Right ventricle myocardium inferior (tissue), 1 donor: ENCODE measurements at regions not wholly inside any gene's neighbourhood (a gene's known extent, or its start where the extent isn't known, plus 50 kb on each side); places are given as distances from the start of the nearest gene placed in this dataset.
"Not testable (repeated sequence)": the region's sequence is repeated elsewhere in the genome, so short reads cannot be mapped to it uniquely, and the experiment has no call there.

Source experiments
- ATAC-seq: fragments of 200-7000 bp; cut with Tn5 transposase; one replicate; pipeline ENCODE4 v1.9.1; 2020; ENCODE audit warnings: mild to moderate bottlenecking, moderate library complexity
- DNase-seq: peaks from one replicate; pipeline ENCODE4 v3.0.0; 2021; ENCODE audit errors: missing footprints
- intact Hi-C: fragments of 100-400 bp; cut with DNase I; formaldehyde crosslinking; loops from one replicate; pipeline ENCODE4 v1.11.0; 2022
- donor health status: DM: no; HTN: yes; CAD: no; lungs with severe emphysema.

- no peak for DNase-seq
- intact Hi-C loops: no loop called here
Measured at GRCh38 chr11:12585861-12586260, 88.4 kb upstream of the TEAD1 start.

GRCh38 chr11:12587333-12587991 is 86.8 kb upstream of the TEAD1 start:
- no peak for ATAC-seq
- intact Hi-C loops: no loop called here
- DNase-seq: no peak

More at GRCh38 chr11:12585861-12586260, 88.4 kb upstream of the TEAD1 start:
- peak; percentile 83 for ATAC-seq

- peak; percentile 54 for ATAC-seq
- intact Hi-C loops: no loop called here
Measured at GRCh38 chr11:12591706-12592105, 82.5 kb upstream of the TEAD1 start.

GRCh38 chr11:12592283-12592682 is 81.9 kb upstream of the TEAD1 start:
- ATAC-seq (no peak), DNase-seq (no peak)
- intact Hi-C loops: no loop called here

More at GRCh38 chr11:12591706-12592105, 82.5 kb upstream of the TEAD1 start:
- no peak for DNase-seq

- not testable (repeated sequence) for DNase-seq, ATAC-seq
- intact Hi-C loops: loop anchor here (5.0 kb wide), 1 partner anchor 98 kb away; no protein-coding TSS in a partner anchor
Measured at GRCh38 chr11:12595089-12595847, 79.0 kb upstream of the TEAD1 start.

- ATAC-seq: no peak
- intact Hi-C loops: loop anchor here (2.0 to 5.0 kb wide), 2 partner anchors 101 to 296 kb away; no protein-coding TSS in a partner anchor
- DNase-seq: no peak
Measured at GRCh38 chr11:12598330-12599256, 75.6 kb upstream of the TEAD1 start.

GRCh38 chr11:12599408-12600143 is 74.6 kb upstream of the TEAD1 start:
- intact Hi-C loops: loop anchor here (2.0 to 5.0 kb wide), 2 partner anchors 102 to 295 kb away; no protein-coding TSS in a partner anchor
- ATAC-seq: peak; percentile 46
- DNase-seq: peak; percentile 81

- intact Hi-C loops: no loop called here
- ATAC-seq: no peak
- DNase-seq: no peak
Measured at GRCh38 chr11:12600829-12601228, 73.4 kb upstream of the TEAD1 start.

GRCh38 chr11:12602421-12602820 is 71.8 kb upstream of the TEAD1 start:
- no peak for DNase-seq
- no peak for ATAC-seq
- intact Hi-C loops: no loop called here

GRCh38 chr11:12603143-12604088 is 70.8 kb upstream of the TEAD1 start:
- intact Hi-C loops: no loop called here
- DNase-seq: no peak
- ATAC-seq: no peak

- ATAC-seq (no peak), DNase-seq (no peak)
- intact Hi-C loops: no loop called here
Measured at GRCh38 chr11:12604557-12605153, 69.6 kb upstream of the TEAD1 start.

- ATAC-seq (no peak), DNase-seq (no peak)
- intact Hi-C loops: no loop called here
Measured at GRCh38 chr11:12606597-12606996, 67.6 kb upstream of the TEAD1 start.

- DNase-seq, ATAC-seq, intact Hi-C loops: not testable (repeated sequence)
Measured at GRCh38 chr11:12608678-12609077, 65.5 kb upstream of the TEAD1 start.

GRCh38 chr11:12611352-12611751 is 62.9 kb upstream of the TEAD1 start:
- DNase-seq (no peak), ATAC-seq (no peak)

GRCh38 chr11:12617632-12618031 is 56.6 kb upstream of the TEAD1 start:
- ATAC-seq (no peak), DNase-seq (no peak)
- intact Hi-C loops: no loop called here

More at GRCh38 chr11:12611352-12611751, 62.9 kb upstream of the TEAD1 start:
- intact Hi-C loops: no loop called here

GRCh38 chr11:12618743-12619540 is 55.3 kb upstream of the TEAD1 start:
- intact Hi-C loops: no loop called here
- DNase-seq: no peak
- ATAC-seq: no peak
